DND-41 (cell line): ENCODE measurements at regions not wholly inside any gene's neighbourhood (a gene's known extent, or its start where the extent isn't known, plus 50 kb on each side); places are given as distances from the start of the nearest gene placed in this dataset.

Experiments
- CTCF ChIP-seq: IDR thresholded peaks from 2 replicates; pipeline ENCODE4 v1.5.1; 2012; ENCODE audit warnings: borderline replicate concordance, low read length, moderate library complexity, mild to moderate bottlenecking; ENCODE audit not compliant: poor library complexity, severe bottlenecking; ENCODE audit errors: extremely low read depth
- EZH2 ChIP-seq: IDR thresholded peaks from 3 replicates; pipeline ENCODE4 v1.6.1; 2012; ENCODE audit warnings: borderline replicate concordance, low read depth, mild to moderate bottlenecking, moderate library complexity, low read length, inconsistent platforms; ENCODE audit not compliant: severe bottlenecking

- TF ChIP-seq EZH2, result no peak
- TF ChIP-seq CTCF, result no peak
Observed at GRCh38 chr22:27628341-27628740, 173.2 kb downstream of the MN1 start.
